Colonic mucosa (tissue), 4 donors: ENCODE measurements at regions not wholly inside any gene's neighbourhood (a gene's known extent, or its start where the extent isn't known, plus 50 kb on each side); places are given as distances from the start of the nearest gene placed in this dataset.

Source experiments
- DNase-seq: peaks from one replicate; pipeline ENCODE4 v3.0.0-alpha.2; 2020
- H3K27ac ChIP-seq: fragments of 200-600 bp; one replicate; pipeline ENCODE4 v1.8.0; 2021
- H3K27me3 ChIP-seq: fragments of 200-600 bp; one replicate; pipeline ENCODE4 v1.8.0; 2021
- H3K36me3 ChIP-seq: fragments of 200-600 bp; one replicate; pipeline ENCODE4 v1.8.0; 2021
- H3K4me1 ChIP-seq: fragments of 200-600 bp; one replicate; pipeline ENCODE4 v1.8.0; 2021; ENCODE audit warnings: mild to moderate bottlenecking
- H3K4me3 ChIP-seq: fragments of 200-600 bp; one replicate; pipeline ENCODE4 v1.8.0; 2021
- H3K9ac ChIP-seq, 2 donors: one replicate each; pipeline ENCODE4 v1.7.0; 2013; ENCODE audit warnings: control low read depth in 2 of 2, low read depth in 2 of 2, low read length in 2 of 2
- H3K9me3 ChIP-seq: fragments of 200-600 bp; one replicate; pipeline ENCODE4 v1.8.0; 2021
- intact Hi-C: fragments of 100-400 bp; cut with DNase I; formaldehyde crosslinking; loops from one replicate; pipeline ENCODE4 v1.14.1; 2022
- TF ChIP-seq, protein P1 (sequence below): fragments of 200-600 bp; IDR thresholded peaks from one replicate; pipeline ENCODE4 v1.8.0; 2022; ENCODE audit warnings: antibody characterized with exemption, mild to moderate bottlenecking
- donor health status: healthy.
- donor health status: DM: no; HTN: no; CAD: no.
- donor health status: DM: no; HTN: no; CAD: no.

GRCh38 chr12:127400221-127400620 lies 866.7 kb upstream of the TMEM132C start:
- Histone ChIP-seq H3K4me1 (no peaks in the 10 kb centered on the region), H3K9me3 (no peaks in the 10 kb centered on the region), H3K9ac (no peak overlapping the region), H3K27me3 (no peaks in the 10 kb centered on the region), H3K27ac (no peak overlapping the region), H3K36me3 (no peaks in the 10 kb centered on the region), H3K4me3 (no peak overlapping the region)
- DNase-seq: no peak
- intact Hi-C loops: no loop called here
- TF ChIP-seq, protein P1, sequence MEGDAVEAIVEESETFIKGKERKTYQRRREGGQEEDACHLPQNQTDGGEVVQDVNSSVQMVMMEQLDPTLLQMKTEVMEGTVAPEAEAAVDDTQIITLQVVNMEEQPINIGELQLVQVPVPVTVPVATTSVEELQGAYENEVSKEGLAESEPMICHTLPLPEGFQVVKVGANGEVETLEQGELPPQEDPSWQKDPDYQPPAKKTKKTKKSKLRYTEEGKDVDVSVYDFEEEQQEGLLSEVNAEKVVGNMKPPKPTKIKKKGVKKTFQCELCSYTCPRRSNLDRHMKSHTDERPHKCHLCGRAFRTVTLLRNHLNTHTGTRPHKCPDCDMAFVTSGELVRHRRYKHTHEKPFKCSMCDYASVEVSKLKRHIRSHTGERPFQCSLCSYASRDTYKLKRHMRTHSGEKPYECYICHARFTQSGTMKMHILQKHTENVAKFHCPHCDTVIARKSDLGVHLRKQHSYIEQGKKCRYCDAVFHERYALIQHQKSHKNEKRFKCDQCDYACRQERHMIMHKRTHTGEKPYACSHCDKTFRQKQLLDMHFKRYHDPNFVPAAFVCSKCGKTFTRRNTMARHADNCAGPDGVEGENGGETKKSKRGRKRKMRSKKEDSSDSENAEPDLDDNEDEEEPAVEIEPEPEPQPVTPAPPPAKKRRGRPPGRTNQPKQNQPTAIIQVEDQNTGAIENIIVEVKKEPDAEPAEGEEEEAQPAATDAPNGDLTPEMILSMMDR: no peak

DNA sequence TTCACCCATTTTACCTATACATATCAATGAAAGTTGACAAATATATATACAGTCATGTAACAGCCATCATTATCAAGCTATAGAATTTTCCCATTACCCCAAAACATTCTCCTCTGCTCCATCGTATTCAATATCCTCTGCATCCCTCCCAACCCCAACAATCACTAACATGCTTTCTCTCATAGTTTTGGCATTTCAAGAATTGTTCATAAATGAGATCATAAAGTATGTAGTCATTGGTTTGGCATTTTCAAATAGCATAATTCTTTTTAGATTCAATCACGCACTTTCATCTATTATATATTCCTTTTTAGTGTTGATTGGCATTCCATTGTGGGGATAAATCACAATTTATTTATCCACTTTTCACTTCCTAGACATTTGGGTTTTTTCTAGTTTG lies 866.0 kb upstream of the TMEM132C start:
- H3K9me3 ChIP-seq: no peaks in the 10 kb centered on the region
- no peaks in the 10 kb centered on the region for H3K4me1 ChIP-seq
- no peak overlapping the region for H3K4me3 ChIP-seq
- H3K27me3 ChIP-seq: no peaks in the 10 kb centered on the region
- H3K27ac ChIP-seq: no peak overlapping the region
- intact Hi-C loops: no loop called here
- DNase-seq: no peak
- TF ChIP-seq, protein P1: no peak
- no peak overlapping the region for H3K9ac ChIP-seq
- no peaks in the 10 kb centered on the region for H3K36me3 ChIP-seq

DNA sequence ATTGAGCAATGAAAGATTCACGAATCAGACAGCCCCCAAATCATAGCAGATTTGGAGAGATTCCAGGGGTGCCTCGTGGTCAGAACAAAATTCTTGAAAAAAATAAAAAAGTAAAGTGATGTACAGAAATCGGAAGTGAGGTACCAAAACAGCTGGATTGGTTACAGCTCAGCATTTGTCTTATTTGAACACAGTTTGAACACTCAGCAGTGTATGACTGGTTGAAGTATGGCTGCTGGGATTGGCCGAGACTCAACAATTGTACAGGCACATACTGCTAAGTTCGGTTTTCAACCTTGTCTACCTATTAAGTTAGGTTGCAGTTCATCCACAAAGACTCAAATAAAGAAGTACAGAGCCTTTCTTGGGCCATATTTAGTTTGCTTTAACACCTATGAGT lies 865.4 kb upstream of the TMEM132C start:
- Histone ChIP-seq H3K4me3 (no peak overlapping the region), H3K36me3 (no peaks in the 10 kb centered on the region), H3K4me1 (no peaks in the 10 kb centered on the region), H3K9me3 (no peaks in the 10 kb centered on the region), H3K9ac (no peak overlapping the region), H3K27ac (no peak overlapping the region), H3K27me3 (no peaks in the 10 kb centered on the region)
- DNase-seq: no peak
- TF ChIP-seq, protein P1: no peak
- intact Hi-C loops: no loop called here

DNA sequence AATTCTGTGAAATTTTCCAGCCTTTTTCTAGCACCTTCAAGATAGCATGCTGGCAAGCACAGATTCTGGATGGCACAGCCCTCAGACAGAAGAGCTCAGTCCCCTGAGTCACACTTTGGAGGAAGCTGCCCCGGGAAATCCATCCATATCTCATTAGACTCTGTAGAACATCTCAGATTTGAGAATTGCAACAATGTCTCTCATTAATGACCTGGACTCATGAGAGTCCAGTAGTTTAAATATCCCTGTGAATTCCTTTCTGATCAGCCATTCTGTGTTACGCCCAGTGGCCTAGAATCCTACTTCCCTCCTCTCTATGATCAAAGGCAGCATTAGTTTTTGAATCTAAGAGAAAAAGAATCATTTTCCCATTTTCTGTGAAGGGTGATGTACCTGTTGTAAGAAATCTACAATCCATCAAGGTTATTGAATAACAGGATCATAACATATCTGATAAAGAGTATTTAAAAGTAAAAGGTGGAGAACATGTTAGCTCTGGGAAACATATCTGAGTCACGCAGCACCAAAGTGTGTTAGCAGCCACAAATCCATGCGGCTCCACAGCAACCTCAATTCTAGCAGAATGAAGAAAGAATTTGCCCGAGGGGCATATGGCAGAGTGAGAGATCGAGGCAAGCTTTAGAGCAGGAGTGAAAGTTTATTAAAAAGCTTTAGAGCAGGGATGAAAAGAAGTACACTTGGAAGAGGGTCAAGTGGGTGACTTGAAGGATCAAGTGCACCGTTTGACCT lies 855.6 kb upstream of the TMEM132C start:
- no peak overlapping the region for H3K27ac ChIP-seq
- H3K9me3 ChIP-seq: no peaks in the 10 kb centered on the region
- intact Hi-C loops: no loop called here
- no peak for DNase-seq
- no peak overlapping the region for H3K4me3 ChIP-seq
- no peaks in the 10 kb centered on the region for H3K4me1 ChIP-seq
- no peaks in the 10 kb centered on the region for H3K27me3 ChIP-seq
- no peak overlapping the region for H3K9ac ChIP-seq
- TF ChIP-seq, protein P1: no peak
- no peaks in the 10 kb centered on the region for H3K36me3 ChIP-seq

GRCh38 chr12:127411981-127412380 lies 855.0 kb upstream of the TMEM132C start:
- no peaks in the 10 kb centered on the region for H3K9me3 ChIP-seq
- no peak overlapping the region for H3K4me3 ChIP-seq
- TF ChIP-seq, protein P1: no peak
- no peaks in the 10 kb centered on the region for H3K4me1 ChIP-seq
- no peak overlapping the region for H3K27ac ChIP-seq
- H3K9ac ChIP-seq: no peak overlapping the region
- DNase-seq: no peak
- intact Hi-C loops: no loop called here
- H3K27me3 ChIP-seq: no peaks in the 10 kb centered on the region
- no peaks in the 10 kb centered on the region for H3K36me3 ChIP-seq
